ENCODE measurements at regions not wholly inside any gene's neighbourhood (a gene's known extent, or its start where the extent isn't known, plus 50 kb on each side); places are given as distances from the start of the nearest gene placed in this dataset.

GRCh38 chr11:42301777-42302176 is 842.3 kb upstream of the LRRC4C start:
- TF ChIP-seq EP300 (IDR thresholded peaks at IDR 0.05) (no peak), CTCF (IDR thresholded peaks at IDR 0.05) (no peak)

Measured in gastroesophageal sphincter (tissue), 3 donors.